Colonic mucosa (tissue), 4 donors: ENCODE measurements at regions not wholly inside any gene's neighbourhood (a gene's known extent, or its start where the extent isn't known, plus 50 kb on each side); places are given as distances from the start of the nearest gene placed in this dataset.

ENCODE experiments used
- DNase-seq: peaks from one replicate; pipeline ENCODE4 v3.0.0-alpha.2; 2020
- H3K27ac ChIP-seq: fragments of 200-600 bp; one replicate; pipeline ENCODE4 v1.8.0; 2021
- H3K27me3 ChIP-seq: fragments of 200-600 bp; one replicate; pipeline ENCODE4 v1.8.0; 2021
- H3K36me3 ChIP-seq: fragments of 200-600 bp; one replicate; pipeline ENCODE4 v1.8.0; 2021
- H3K4me1 ChIP-seq: fragments of 200-600 bp; one replicate; pipeline ENCODE4 v1.8.0; 2021; ENCODE audit warnings: mild to moderate bottlenecking
- H3K4me3 ChIP-seq: fragments of 200-600 bp; one replicate; pipeline ENCODE4 v1.8.0; 2021
- H3K9ac ChIP-seq, 2 donors: one replicate each; pipeline ENCODE4 v1.7.0; 2013; ENCODE audit warnings: control low read depth in 2 of 2, low read depth in 2 of 2, low read length in 2 of 2
- H3K9me3 ChIP-seq: fragments of 200-600 bp; one replicate; pipeline ENCODE4 v1.8.0; 2021
- CTCF ChIP-seq: fragments of 200-600 bp; IDR thresholded peaks from one replicate; pipeline ENCODE4 v1.8.0; 2022; ENCODE audit warnings: antibody characterized with exemption, mild to moderate bottlenecking
- intact Hi-C: fragments of 100-400 bp; cut with DNase I; formaldehyde crosslinking; loops from one replicate; pipeline ENCODE4 v1.14.1; 2022
- donor health status: healthy.
- donor health status: DM: no; HTN: no; CAD: no.
- donor health status: DM: no; HTN: no; CAD: no.

DNA sequence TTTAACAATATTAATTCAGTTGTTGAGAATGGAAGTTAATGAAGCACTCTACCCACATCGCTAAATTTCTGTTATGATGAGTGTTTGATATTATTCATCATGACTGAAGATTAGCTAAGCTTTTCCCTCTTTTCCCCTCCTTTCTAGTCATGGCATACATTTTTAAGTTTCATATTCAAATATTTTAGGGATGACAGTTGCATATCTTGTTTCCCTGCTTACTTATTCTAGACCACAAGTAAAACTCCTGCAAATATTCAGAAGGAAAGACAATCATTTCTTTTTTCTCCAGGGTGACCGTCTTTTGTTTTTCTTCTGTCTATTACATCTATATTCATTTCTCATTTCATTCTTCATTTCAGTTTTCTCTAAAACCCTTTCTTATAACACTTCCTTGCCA is 906.0 kb downstream of the ADGRL2 start:
- Histone ChIP-seq H3K36me3 (no peaks in the 10 kb centered on the region), H3K27me3 (no peaks in the 10 kb centered on the region), H3K4me3 (no peak overlapping the region), H3K9ac (no peak overlapping the region), H3K9me3 (no peaks in the 10 kb centered on the region), H3K27ac (no peak overlapping the region), H3K4me1 (no peaks in the 10 kb centered on the region)
- DNase-seq, result no peak
- TF ChIP-seq CTCF, result no peak
- intact Hi-C loops, result no loop called here

DNA sequence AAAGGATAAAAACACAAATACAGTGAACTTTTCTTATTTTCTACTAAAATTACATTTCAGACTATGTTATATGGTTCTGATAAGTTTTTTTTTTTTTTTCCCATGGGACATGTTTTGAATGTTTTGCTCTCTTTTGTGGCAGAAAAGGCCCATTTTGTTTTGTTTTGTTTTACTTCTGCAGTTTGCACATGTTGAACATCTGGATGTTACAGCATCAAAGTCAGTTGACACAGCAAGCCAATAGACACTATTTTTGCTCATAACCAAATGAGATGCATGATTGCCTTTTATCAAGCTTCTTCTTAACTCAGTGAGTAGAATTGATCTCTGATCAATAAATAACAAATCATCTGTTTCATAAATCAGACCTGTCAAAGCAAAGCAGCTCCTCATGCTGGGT is 904.2 kb downstream of the ADGRL2 start:
- intact Hi-C loops, result no loop called here
- H3K36me3 ChIP-seq, result no peaks in the 10 kb centered on the region
- TF ChIP-seq CTCF, result no peak
- no peaks in the 10 kb centered on the region for H3K4me1 ChIP-seq
- H3K9ac ChIP-seq, result no peak overlapping the region
- H3K4me3 ChIP-seq, result no peak overlapping the region
- no peak overlapping the region for H3K27ac ChIP-seq
- no peaks in the 10 kb centered on the region for H3K27me3 ChIP-seq
- no peaks in the 10 kb centered on the region for H3K9me3 ChIP-seq
- no peak for DNase-seq

DNA sequence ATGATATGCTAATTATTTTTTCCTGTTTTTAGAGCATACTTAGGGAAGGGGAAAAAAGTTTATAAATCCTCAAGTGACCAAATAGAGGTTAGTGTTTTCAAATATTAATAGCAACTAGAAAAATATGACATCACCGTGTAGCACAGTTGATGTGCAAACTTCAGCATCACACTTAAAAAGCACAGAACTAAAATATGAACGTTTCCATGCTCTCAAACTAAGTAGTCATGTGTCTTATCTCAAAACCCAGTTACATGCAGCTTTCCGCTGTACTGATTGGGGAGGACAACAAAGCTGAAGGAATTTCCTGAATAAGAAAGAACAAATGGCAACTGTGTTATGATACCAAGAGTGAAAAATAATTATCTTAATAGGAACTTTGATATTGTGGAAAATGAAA is 903.7 kb downstream of the ADGRL2 start:
- Histone ChIP-seq H3K36me3 (no peaks in the 10 kb centered on the region), H3K4me3 (no peak overlapping the region), H3K9me3 (no peaks in the 10 kb centered on the region), H3K27ac (no peak overlapping the region), H3K27me3 (no peaks in the 10 kb centered on the region), H3K4me1 (no peaks in the 10 kb centered on the region), H3K9ac (no peak overlapping the region)
- DNase-seq, result no peak
- intact Hi-C loops, result no loop called here
- no peak for TF ChIP-seq CTCF

GRCh38 chr1:82703951-82704350 is 903.2 kb downstream of the ADGRL2 start:
- H3K27ac ChIP-seq, result no peak overlapping the region
- H3K27me3 ChIP-seq, result no peaks in the 10 kb centered on the region
- H3K9ac ChIP-seq, result no peak overlapping the region
- H3K36me3 ChIP-seq, result no peaks in the 10 kb centered on the region
- no peak for DNase-seq
- no peaks in the 10 kb centered on the region for H3K4me1 ChIP-seq
- H3K9me3 ChIP-seq, result no peaks in the 10 kb centered on the region
- intact Hi-C loops, result no loop called here
- no peak overlapping the region for H3K4me3 ChIP-seq
- no peak for TF ChIP-seq CTCF

- Histone ChIP-seq H3K27me3 (no peaks in the 10 kb centered on the region), H3K9ac (no peak overlapping the region), H3K4me3 (no peak overlapping the region), H3K36me3 (no peaks in the 10 kb centered on the region), H3K27ac (no peak overlapping the region), H3K9me3 (no peaks in the 10 kb centered on the region), H3K4me1 (no peaks in the 10 kb centered on the region)
- intact Hi-C loops, result no loop called here
- TF ChIP-seq CTCF, result no peak
- DNase-seq, result no peak
Observed at GRCh38 chr1:82700476-82700875, 899.7 kb downstream of the ADGRL2 start.

DNA sequence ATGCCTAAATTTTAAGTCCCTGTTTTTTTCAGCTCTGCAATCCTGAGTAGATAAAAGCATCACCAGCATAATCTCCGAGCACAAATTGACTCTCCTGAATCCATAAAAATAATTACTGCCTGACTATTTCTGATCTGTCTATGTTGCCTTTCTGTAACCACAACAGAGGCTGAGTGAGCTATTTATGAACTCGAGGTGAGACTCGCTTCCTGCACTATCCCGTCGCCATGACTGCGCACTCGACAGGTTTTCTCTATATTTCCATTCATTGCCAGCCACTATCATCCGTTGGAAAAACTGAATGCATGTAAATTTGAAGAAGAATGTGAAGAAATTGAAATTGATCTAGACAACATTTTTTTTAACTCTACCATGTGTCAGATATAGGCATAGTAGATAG is 897.2 kb downstream of the ADGRL2 start:
- Histone ChIP-seq H3K9ac (no peak overlapping the region), H3K36me3 (no peaks in the 10 kb centered on the region), H3K27ac (no peak overlapping the region), H3K27me3 (no peaks in the 10 kb centered on the region), H3K4me3 (no peak overlapping the region), H3K4me1 (no peaks in the 10 kb centered on the region), H3K9me3 (no peaks in the 10 kb centered on the region)
- TF ChIP-seq CTCF, result no peak
- intact Hi-C loops, result no loop called here
- no peak for DNase-seq
